Heart left ventricle (tissue), 13 donors: ENCODE measurements at regions not wholly inside any gene's neighbourhood (a gene's known extent, or its start where the extent isn't known, plus 50 kb on each side); places are given as distances from the start of the nearest gene placed in this dataset.

Source experiments
- CTCF ChIP-seq, 12 donors: fragments of 200-600 bp; sonication (generic) in 4 of 12; IDR thresholded peaks; one replicate each; pipeline versions ENCODE4 v1.5.0 to v1.8.0; 2018 to 2022; ENCODE audit warnings: antibody characterized with exemption in 12 of 12, mild to moderate bottlenecking in 5 of 12
- POLR2A ChIP-seq, 2 donors: fragments of 450-650 bp; IDR thresholded peaks; one replicate each; pipeline ENCODE4 v1.6.1; 2017; ENCODE audit warnings: antibody characterized with exemption in 2 of 2, mild to moderate bottlenecking in 2 of 2, moderate library complexity in 2 of 2
- donor health status: ischemic (EF 13 %, LVEDD 7.1; RV severe dilation, severe dysfunction).
- donor health status: DM: no; HTN: yes; CAD: no.
- donor health status: DM: no; HTN: no; CAD: no.
- donor health status: ischemic (EF 25% LVEDD 6.9; RV normal size, moderate dysfunction).
- donor health status: ischemic (EF 25% LVEDD 5.7; RV mildly dilated, moderate dysfunction).
- donor health status: ischemic (EF 35%, LVEDD 5.7; RV mildly dilated, moderate dysfunction).
- donor health status: nonischemic (EF 11% LVEDD 7.7; RV severe dilation, severe dysfunction).
- donor health status: DM: yes; HTN: yes; CAD: no.
- donor health status: PGD.
- donor health status: ischemic (EF 29% LVEDD 5.4; RV normal size, mild dysfunction).
- donor health status: nonischemic (EF 23%, LVEDD 6.1; RV moderate dilation, normal function).

DNA sequence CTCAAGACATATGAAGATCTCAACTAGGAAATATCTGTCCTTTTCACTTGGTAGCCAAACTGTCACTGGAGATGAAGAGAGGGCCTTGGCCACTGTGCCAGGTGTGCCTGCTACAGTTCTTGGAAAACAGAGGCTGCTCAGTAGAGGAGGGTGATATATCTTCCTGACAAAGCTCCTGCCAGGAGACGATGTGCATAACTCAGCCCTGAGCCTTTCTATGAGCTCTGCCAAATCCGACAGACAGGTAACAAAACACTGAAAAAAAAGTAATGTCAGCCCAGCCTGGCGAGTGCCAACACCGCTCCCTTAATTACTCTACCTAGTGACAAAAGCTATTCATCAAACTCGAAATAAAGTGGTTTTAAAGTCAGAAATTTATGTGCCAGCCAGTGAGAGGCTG, 123.2 kb downstream of the MFSD1 start:
- TF ChIP-seq CTCF (IDR thresholded peaks at IDR 0.05) (no peak), POLR2A (IDR thresholded peaks at IDR 0.05) (no peak)
